Liver (tissue), 3 donors: ENCODE measurements at regions not wholly inside any gene's neighbourhood (a gene's known extent, or its start where the extent isn't known, plus 50 kb on each side); places are given as distances from the start of the nearest gene placed in this dataset.

Experiments used
- ATF3 ChIP-seq: IDR thresholded peaks from 2 replicates; pipeline ENCODE4 v1.6.1; 2016; ENCODE audit warnings: antibody characterized with exemption
- EGR1 ChIP-seq, 2 donors: IDR thresholded peaks; 2 replicates each; pipeline ENCODE4 v1.6.1; 2016 to 2018; ENCODE audit warnings: antibody characterized with exemption in 2 of 2, low read depth in 2 of 2
- FOXA2 ChIP-seq: IDR thresholded peaks from 2 replicates; pipeline ENCODE4 v1.6.1; 2016; ENCODE audit warnings: antibody characterized with exemption
- JUND ChIP-seq, 2 donors: IDR thresholded peaks; 2 replicates each; pipeline ENCODE4 v1.6.1; 2016; ENCODE audit warnings: antibody characterized with exemption in 2 of 2
- SP1 ChIP-seq: IDR thresholded peaks from 2 replicates; pipeline ENCODE4 v1.6.1; 2018; ENCODE audit warnings: antibody characterized with exemption, mild to moderate bottlenecking
- TAF1 ChIP-seq: conservative IDR thresholded peaks from 2 replicates; pipeline ENCODE4 v1.6.1; 2016; ENCODE audit warnings: antibody characterized with exemption, mild to moderate bottlenecking
- YY1 ChIP-seq: IDR thresholded peaks from 2 replicates; pipeline ENCODE4 v1.6.1; 2016; ENCODE audit warnings: antibody characterized with exemption, mild to moderate bottlenecking
- TF ChIP-seq, protein P1 (sequence below): fragments of 150-350 bp; IDR thresholded peaks from 2 replicates; pipeline ENCODE4 v1.5.1; 2017; ENCODE audit warnings: improper control_type of control experiment, low read depth, low read length; ENCODE audit not compliant: missing input control
- TF ChIP-seq, protein P2 (sequence below): IDR thresholded peaks from 2 replicates; pipeline ENCODE4 v1.6.1; 2016; ENCODE audit warnings: antibody characterized with exemption
- donor health status: healthy.
- donor health status: healthy.

GRCh38 chr5:61275841-61276240 lies 56.2 kb upstream of the ZSWIM6 start:
- TF ChIP-seq ATF3: no peak
- TF ChIP-seq, protein P1, sequence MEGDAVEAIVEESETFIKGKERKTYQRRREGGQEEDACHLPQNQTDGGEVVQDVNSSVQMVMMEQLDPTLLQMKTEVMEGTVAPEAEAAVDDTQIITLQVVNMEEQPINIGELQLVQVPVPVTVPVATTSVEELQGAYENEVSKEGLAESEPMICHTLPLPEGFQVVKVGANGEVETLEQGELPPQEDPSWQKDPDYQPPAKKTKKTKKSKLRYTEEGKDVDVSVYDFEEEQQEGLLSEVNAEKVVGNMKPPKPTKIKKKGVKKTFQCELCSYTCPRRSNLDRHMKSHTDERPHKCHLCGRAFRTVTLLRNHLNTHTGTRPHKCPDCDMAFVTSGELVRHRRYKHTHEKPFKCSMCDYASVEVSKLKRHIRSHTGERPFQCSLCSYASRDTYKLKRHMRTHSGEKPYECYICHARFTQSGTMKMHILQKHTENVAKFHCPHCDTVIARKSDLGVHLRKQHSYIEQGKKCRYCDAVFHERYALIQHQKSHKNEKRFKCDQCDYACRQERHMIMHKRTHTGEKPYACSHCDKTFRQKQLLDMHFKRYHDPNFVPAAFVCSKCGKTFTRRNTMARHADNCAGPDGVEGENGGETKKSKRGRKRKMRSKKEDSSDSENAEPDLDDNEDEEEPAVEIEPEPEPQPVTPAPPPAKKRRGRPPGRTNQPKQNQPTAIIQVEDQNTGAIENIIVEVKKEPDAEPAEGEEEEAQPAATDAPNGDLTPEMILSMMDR: no peak
- TF ChIP-seq, protein P2, sequence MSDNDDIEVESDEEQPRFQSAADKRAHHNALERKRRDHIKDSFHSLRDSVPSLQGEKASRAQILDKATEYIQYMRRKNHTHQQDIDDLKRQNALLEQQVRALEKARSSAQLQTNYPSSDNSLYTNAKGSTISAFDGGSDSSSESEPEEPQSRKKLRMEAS: peak; percentile 32
- no peak for TF ChIP-seq SP1
- no peak for TF ChIP-seq TAF1
- no peak for TF ChIP-seq FOXA2
- TF ChIP-seq EGR1 (IDR thresholded peaks at IDR 0.05; ENCODE audit: low read depth in 2 of 2): no peak
- no peak for TF ChIP-seq YY1
- TF ChIP-seq JUND (IDR thresholded peaks at IDR 0.05): no peak
